ENCODE measurements at regions not wholly inside any gene's neighbourhood (a gene's known extent, or its start where the extent isn't known, plus 50 kb on each side); places are given as distances from the start of the nearest gene placed in this dataset.

- no peaks in the 10 kb centered on the region for H3K27me3 ChIP-seq (ENCODE audit: insufficient read depth, low read length)
- no peak overlapping the region for H3K4ac ChIP-seq (ENCODE audit: low read depth, low read length)
- H3K36me3 ChIP-seq (ENCODE audit: control insufficient read depth in 1 of 2, insufficient read depth in 2 of 2, low read length in 2 of 2), result no peaks in the 10 kb centered on the region
- no peak overlapping the region for H3K27ac ChIP-seq (ENCODE audit: low read depth, low read length)
- no peak overlapping the region for H4K8ac ChIP-seq (ENCODE audit: low read depth, low read length)
- H2BK5ac ChIP-seq (ENCODE audit: low read depth, low read length, poor library complexity), result no peak overlapping the region
- no peak overlapping the region for H3K14ac ChIP-seq (ENCODE audit: low read length)
- H3K18ac ChIP-seq (ENCODE audit: low read length), result no peak overlapping the region
- peak in 1 of 2 donors; percentile 42 for DNase-seq
- H3K4me2 ChIP-seq (ENCODE audit: low read length), result no peak overlapping the region
- no peaks in the 10 kb centered on the region for H3K79me1 ChIP-seq (ENCODE audit: low read length)
- H2BK120ac ChIP-seq (ENCODE audit: insufficient read depth, low read length, poor library complexity), result no peak overlapping the region
- WGBS (ENCODE audit: extremely low coverage, insufficient coverage, insufficient read length), result no CpG with 5 or more reads among the region's 7 CpGs
- H3K79me2 ChIP-seq (ENCODE audit: control insufficient read depth, insufficient read depth, low read length, poor library complexity), result no peaks in the 10 kb centered on the region
- no peak overlapping the region for H3K23ac ChIP-seq (ENCODE audit: low read length)
- no peak overlapping the region for H3K9ac ChIP-seq (ENCODE audit: low read length)
- H3K4me1 ChIP-seq (ENCODE audit: control insufficient read depth in 1 of 2, insufficient read depth in 2 of 2, low read length in 2 of 2), result no peaks in the 10 kb centered on the region
- H4K91ac ChIP-seq (ENCODE audit: low read depth, low read length), result no peak overlapping the region
- no peak overlapping the region for H4K12ac ChIP-seq (ENCODE audit: low read depth, low read length)
- no peak overlapping the region for H2AK5ac ChIP-seq (ENCODE audit: low read length)
- H2BK12ac ChIP-seq (ENCODE audit: low read length), result no peak overlapping the region
- H3K4me3 ChIP-seq (ENCODE audit: low read depth, low read length), result no peak overlapping the region
- H2AFZ ChIP-seq (ENCODE audit: insufficient read depth, low read length, poor library complexity), result no peak overlapping the region
- H3K9me3 ChIP-seq (ENCODE audit: insufficient read depth, low read depth, low read length), result peaks cover 3% of the 10 kb centered on the region
Observed at GRCh38 chr22:22110548-22111266, 128.1 kb upstream of the TOP3B start.

GRCh38 chr22:22109693-22110466, 127.3 kb upstream of the TOP3B start:
- Histone ChIP-seq H3K9me3 (ENCODE audit: insufficient read depth, low read depth, low read length) (peaks cover 3% of the 10 kb centered on the region), H3K27me3 (ENCODE audit: insufficient read depth, low read length) (no peaks in the 10 kb centered on the region), H4K8ac (ENCODE audit: low read depth, low read length) (no peak overlapping the region), H3K23ac (ENCODE audit: low read length) (no peak overlapping the region), H3K14ac (ENCODE audit: low read length) (no peak overlapping the region), H3K4me2 (ENCODE audit: low read length) (no peak overlapping the region), H3K36me3 (ENCODE audit: control insufficient read depth in 1 of 2, insufficient read depth in 2 of 2, low read length in 2 of 2) (no peaks in the 10 kb centered on the region), H2BK12ac (ENCODE audit: low read length) (no peak overlapping the region), H3K4me3 (ENCODE audit: low read depth, low read length) (no peak overlapping the region), H2BK120ac (ENCODE audit: insufficient read depth, low read length, poor library complexity) (no peak overlapping the region), H3K27ac (ENCODE audit: low read depth, low read length) (no peak overlapping the region), H3K9ac (ENCODE audit: low read length) (no peak overlapping the region), H3K79me1 (ENCODE audit: low read length) (no peaks in the 10 kb centered on the region), H2AFZ (ENCODE audit: insufficient read depth, low read length, poor library complexity) (no peak overlapping the region), H2BK5ac (ENCODE audit: low read depth, low read length, poor library complexity) (no peak overlapping the region), H3K79me2 (ENCODE audit: control insufficient read depth, insufficient read depth, low read length, poor library complexity) (no peaks in the 10 kb centered on the region), H4K91ac (ENCODE audit: low read depth, low read length) (no peak overlapping the region), H3K18ac (ENCODE audit: low read length) (no peak overlapping the region), H2AK5ac (ENCODE audit: low read length) (no peak overlapping the region), H3K4ac (ENCODE audit: low read depth, low read length) (no peak overlapping the region), H3K4me1 (ENCODE audit: control insufficient read depth in 1 of 2, insufficient read depth in 2 of 2, low read length in 2 of 2) (no peaks in the 10 kb centered on the region), H4K12ac (ENCODE audit: low read depth, low read length) (no peak overlapping the region)
- no CpG with 5 or more reads among the region's 4 CpGs for WGBS (ENCODE audit: extremely low coverage, insufficient coverage, insufficient read length)
- no peak for DNase-seq

GRCh38 chr22:22106855-22107254, 124.3 kb upstream of the TOP3B start:
- no peak overlapping the region for H4K91ac ChIP-seq (ENCODE audit: low read depth, low read length)
- H3K4me1 ChIP-seq (ENCODE audit: control insufficient read depth in 1 of 2, insufficient read depth in 2 of 2, low read length in 2 of 2), result no peaks in the 10 kb centered on the region
- DNase-seq, result no peak
- no peak overlapping the region for H3K9ac ChIP-seq (ENCODE audit: low read length)
- no peak overlapping the region for H4K12ac ChIP-seq (ENCODE audit: low read depth, low read length)
- no peak overlapping the region for H2BK12ac ChIP-seq (ENCODE audit: low read length)
- H3K4me2 ChIP-seq (ENCODE audit: low read length), result no peak overlapping the region
- no peak overlapping the region for H2AFZ ChIP-seq (ENCODE audit: insufficient read depth, low read length, poor library complexity)
- H3K36me3 ChIP-seq (ENCODE audit: control insufficient read depth in 1 of 2, insufficient read depth in 2 of 2, low read length in 2 of 2), result no peaks in the 10 kb centered on the region
- H3K4ac ChIP-seq (ENCODE audit: low read depth, low read length), result no peak overlapping the region
- H3K23ac ChIP-seq (ENCODE audit: low read length), result no peak overlapping the region
- H3K14ac ChIP-seq (ENCODE audit: low read length), result no peak overlapping the region
- no peak overlapping the region for H4K8ac ChIP-seq (ENCODE audit: low read depth, low read length)
- no peak overlapping the region for H2BK120ac ChIP-seq (ENCODE audit: insufficient read depth, low read length, poor library complexity)
- no peaks in the 10 kb centered on the region for H3K27me3 ChIP-seq (ENCODE audit: insufficient read depth, low read length)
- no peaks in the 10 kb centered on the region for H3K79me1 ChIP-seq (ENCODE audit: low read length)
- no peaks in the 10 kb centered on the region for H3K9me3 ChIP-seq (ENCODE audit: insufficient read depth, low read depth, low read length)
- no peak overlapping the region for H3K27ac ChIP-seq (ENCODE audit: low read depth, low read length)
- no peak overlapping the region for H2AK5ac ChIP-seq (ENCODE audit: low read length)
- H3K4me3 ChIP-seq (ENCODE audit: low read depth, low read length), result no peak overlapping the region
- no peak overlapping the region for H3K18ac ChIP-seq (ENCODE audit: low read length)
- H3K79me2 ChIP-seq (ENCODE audit: control insufficient read depth, insufficient read depth, low read length, poor library complexity), result no peaks in the 10 kb centered on the region
- no peak overlapping the region for H2BK5ac ChIP-seq (ENCODE audit: low read depth, low read length, poor library complexity)

- Histone ChIP-seq H3K9me3 (ENCODE audit: insufficient read depth, low read depth, low read length) (no peaks in the 10 kb centered on the region), H2BK120ac (ENCODE audit: insufficient read depth, low read length, poor library complexity) (no peak overlapping the region), H3K18ac (ENCODE audit: low read length) (no peak overlapping the region), H3K27ac (ENCODE audit: low read depth, low read length) (no peak overlapping the region), H3K27me3 (ENCODE audit: insufficient read depth, low read length) (no peaks in the 10 kb centered on the region), H3K79me2 (ENCODE audit: control insufficient read depth, insufficient read depth, low read length, poor library complexity) (no peaks in the 10 kb centered on the region), H3K36me3 (ENCODE audit: control insufficient read depth in 1 of 2, insufficient read depth in 2 of 2, low read length in 2 of 2) (no peaks in the 10 kb centered on the region), H3K23ac (ENCODE audit: low read length) (no peak overlapping the region), H4K91ac (ENCODE audit: low read depth, low read length) (no peak overlapping the region), H4K12ac (ENCODE audit: low read depth, low read length) (no peak overlapping the region), H3K4me2 (ENCODE audit: low read length) (no peak overlapping the region), H2AFZ (ENCODE audit: insufficient read depth, low read length, poor library complexity) (no peak overlapping the region), H2BK12ac (ENCODE audit: low read length) (no peak overlapping the region), H3K79me1 (ENCODE audit: low read length) (no peaks in the 10 kb centered on the region), H2AK5ac (ENCODE audit: low read length) (no peak overlapping the region), H3K4me1 (ENCODE audit: control insufficient read depth in 1 of 2, insufficient read depth in 2 of 2, low read length in 2 of 2) (no peaks in the 10 kb centered on the region), H3K4me3 (ENCODE audit: low read depth, low read length) (no peak overlapping the region), H2BK5ac (ENCODE audit: low read depth, low read length, poor library complexity) (no peak overlapping the region), H3K4ac (ENCODE audit: low read depth, low read length) (no peak overlapping the region), H3K14ac (ENCODE audit: low read length) (no peak overlapping the region), H4K8ac (ENCODE audit: low read depth, low read length) (no peak overlapping the region), H3K9ac (ENCODE audit: low read length) (no peak overlapping the region)
- no peak for DNase-seq
- no CpG with 5 or more reads among the region's 2 CpGs for WGBS (ENCODE audit: extremely low coverage, insufficient coverage, insufficient read length)
Observed at GRCh38 chr22:22105364-22105763, 122.8 kb upstream of the TOP3B start.

All from trophoblast cell (in vitro differentiated cells and primary cell).